ENCODE measurements at regions not wholly inside any gene's neighbourhood (a gene's known extent, or its start where the extent isn't known, plus 50 kb on each side); places are given as distances from the start of the nearest gene placed in this dataset.

GRCh38 chr6:14187406-14187805 is 69.8 kb downstream of the CD83 start:
- no peak for DNase-seq (ENCODE audit: low read depth, low spot score)

GRCh38 chr6:14189074-14189473 is 71.5 kb downstream of the CD83 start:
- no peak for DNase-seq (ENCODE audit: low read depth, low spot score)

GRCh38 chr6:14190191-14190928 is 72.8 kb downstream of the CD83 start:
- no peak for DNase-seq (ENCODE audit: low read depth, low spot score)

- DNase-seq (ENCODE audit: low read depth, low spot score) = no peak
These were observed 73.3 kb downstream of the CD83 start for GRCh38 chr6:14190929-14191224.

GRCh38 chr6:14191761-14192160 is 74.2 kb downstream of the CD83 start:
- DNase-seq (ENCODE audit: low read depth, low spot score) = no peak

- no peak for DNase-seq (ENCODE audit: low read depth, low spot score)
These were observed 74.7 kb downstream of the CD83 start for GRCh38 chr6:14192216-14192788.

- DNase-seq (ENCODE audit: low read depth, low spot score) = no peak
These were observed 76.0 kb downstream of the CD83 start for GRCh38 chr6:14193524-14193923.

- no peak for DNase-seq (ENCODE audit: low read depth, low spot score)
These were observed 76.9 kb downstream of the CD83 start for GRCh38 chr6:14194483-14194882.

GRCh38 chr6:14194976-14195375 is 77.4 kb downstream of the CD83 start:
- DNase-seq (ENCODE audit: low read depth, low spot score) = no peak

- no peak for DNase-seq (ENCODE audit: low read depth, low spot score)
These were observed 78.5 kb downstream of the CD83 start for GRCh38 chr6:14196026-14196425.

GRCh38 chr6:14197118-14197517 is 79.5 kb downstream of the CD83 start:
- DNase-seq (ENCODE audit: low read depth, low spot score) = no peak

- DNase-seq (ENCODE audit: low read depth, low spot score) = no peak
These were observed 82.5 kb downstream of the CD83 start for GRCh38 chr6:14200047-14200446.

- DNase-seq (ENCODE audit: low read depth, low spot score) = no peak
These were observed 85.4 kb downstream of the CD83 start for GRCh38 chr6:14202947-14203346.

GRCh38 chr6:14206391-14206790 is 88.8 kb downstream of the CD83 start:
- DNase-seq (ENCODE audit: low read depth, low spot score) = no peak

- no peak for DNase-seq (ENCODE audit: low read depth, low spot score)
These were observed 89.9 kb downstream of the CD83 start for GRCh38 chr6:14207448-14207847.

- DNase-seq (ENCODE audit: low read depth, low spot score) = no peak
These were observed 91.4 kb downstream of the CD83 start for GRCh38 chr6:14209000-14209399.

GRCh38 chr6:14210077-14210476 is 92.5 kb downstream of the CD83 start:
- no peak for DNase-seq (ENCODE audit: low read depth, low spot score)

- DNase-seq (ENCODE audit: low read depth, low spot score) = peak; percentile 60
These were observed 93.3 kb downstream of the CD83 start for GRCh38 chr6:14210663-14211561.

- DNase-seq (ENCODE audit: low read depth, low spot score) = no peak
These were observed 94.0 kb downstream of the CD83 start for GRCh38 chr6:14211562-14211942.

- DNase-seq (ENCODE audit: low read depth, low spot score) = no peak
These were observed 94.4 kb downstream of the CD83 start for GRCh38 chr6:14212020-14212419.

GRCh38 chr6:14212632-14213031 is 95.1 kb downstream of the CD83 start:
- no peak for DNase-seq (ENCODE audit: low read depth, low spot score)

GRCh38 chr6:14216946-14217684 is 99.5 kb downstream of the CD83 start:
- DNase-seq (ENCODE audit: low read depth, low spot score) = no peak

All from pulmonary artery endothelial cell (primary cell).